Stimulated activated CD8-positive, alpha-beta memory T cell treated with anti-CD3 and anti-CD28 coated beads, Interleukin-12 subunit alpha, Interleukin-12 subunit beta, amount 100 ng/mL, for 4 hours (primary cell): ENCODE measurements at regions not wholly inside any gene's neighbourhood (a gene's known extent, or its start where the extent isn't known, plus 50 kb on each side); places are given as distances from the start of the nearest gene placed in this dataset.

Experiments
- DNase-seq: peaks from one replicate; pipeline ENCODE4 v3.0.0-alpha.2; 2020; ENCODE audit warnings: low read depth

DNA sequence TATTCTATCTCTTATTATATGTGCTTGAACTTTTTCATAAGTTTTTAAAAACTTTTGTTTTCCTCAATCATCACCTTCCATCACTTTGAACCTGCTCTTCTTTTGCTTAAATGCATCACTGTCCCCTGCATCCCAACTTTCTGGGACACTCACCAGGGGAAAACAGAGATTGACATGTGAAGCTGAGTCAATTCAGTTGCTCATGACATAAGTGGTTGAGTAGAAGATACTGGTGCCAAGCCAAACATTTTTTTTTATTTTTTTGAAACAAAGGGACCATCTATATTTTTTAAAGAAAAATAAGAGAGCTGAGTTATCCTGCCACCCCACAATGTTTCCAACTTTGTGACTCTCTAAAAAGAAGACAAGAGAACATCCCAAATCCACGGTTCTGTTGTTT, 61.8 kb upstream of the AHR start:
- DNase-seq = no peak

- no peak for DNase-seq
Observed at GRCh38 chr7:17239046-17239445, 59.4 kb upstream of the AHR start.

- no peak for DNase-seq
Observed at GRCh38 chr7:17239683-17240521, 58.5 kb upstream of the AHR start.

DNA sequence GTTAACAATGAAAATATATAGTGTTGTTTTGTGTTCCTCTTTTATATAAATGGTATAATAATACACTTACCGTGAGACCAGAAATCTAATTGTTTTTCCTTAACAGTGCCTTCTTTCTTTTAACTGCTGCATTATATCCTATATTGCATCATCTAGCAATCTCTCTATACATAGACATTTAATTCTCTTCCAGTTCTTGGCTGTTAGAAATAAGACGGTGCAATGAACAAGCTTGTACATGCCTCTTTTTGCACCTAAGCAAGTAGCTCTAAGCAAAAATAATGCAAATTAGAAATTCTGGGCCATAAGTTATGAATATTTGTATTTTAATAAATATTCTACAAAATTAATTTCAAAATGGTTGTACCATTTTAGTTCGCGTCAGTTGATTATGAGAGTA, 55.9 kb upstream of the AHR start:
- DNase-seq = no peak

DNA sequence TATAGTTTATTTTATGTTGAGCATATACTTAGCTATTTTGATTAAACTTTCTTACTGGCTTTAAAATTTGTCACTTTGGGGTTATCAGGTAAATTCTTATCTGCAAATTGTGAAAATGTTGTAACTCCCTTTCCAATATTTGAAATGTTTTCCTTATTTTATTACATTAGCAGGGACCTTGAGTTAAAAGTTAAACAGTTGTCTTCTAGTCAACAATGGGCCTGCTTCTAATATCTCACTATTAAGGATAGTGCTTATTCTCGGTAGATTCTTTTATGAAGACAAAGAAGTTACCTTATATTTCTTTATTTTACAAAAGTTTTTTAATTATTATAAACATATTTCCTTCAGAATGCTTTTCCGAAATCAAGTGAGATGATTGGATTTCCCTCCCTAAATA, 53.7 kb upstream of the AHR start:
- DNase-seq = no peak

- DNase-seq = no peak
Observed at GRCh38 chr7:17247357-17247756, 51.1 kb upstream of the AHR start.

GRCh38 chr7:17248527-17248926, 49.9 kb upstream of the AHR start:
- DNase-seq = no peak
